Activated CD4-positive, alpha-beta T cell treated with anti-CD3 and anti-CD28 coated beads, Interleukin-2, amount 10 ng/mL, durations not matched to agents 24 days and 14 days (primary cell): ENCODE measurements at regions not wholly inside any gene's neighbourhood (a gene's known extent, or its start where the extent isn't known, plus 50 kb on each side); places are given as distances from the start of the nearest gene placed in this dataset.
A peak's percentile ranks its signal among the peaks of the same experiment; 100 is the strongest.

ENCODE experiments used
- DNase-seq: peaks from one replicate; pipeline ENCODE4 v3.0.0; 2022
- H3K27ac Mint-ChIP-seq: one replicate; pipeline ENCODE4 v1.8.0; 2022; ENCODE audit warnings: mild to moderate bottlenecking, mixed read lengths
- H3K27me3 Mint-ChIP-seq: one replicate; pipeline ENCODE4 v1.8.0; 2022; ENCODE audit warnings: mixed read lengths
- H3K36me3 Mint-ChIP-seq: one replicate; pipeline ENCODE4 v1.8.0; 2022; ENCODE audit warnings: low read depth, mild to moderate bottlenecking, mixed read lengths
- H3K4me1 Mint-ChIP-seq: one replicate; pipeline ENCODE4 v1.8.0; 2021; ENCODE audit warnings: mixed read lengths
- H3K4me3 Mint-ChIP-seq: one replicate; pipeline ENCODE4 v1.8.0; 2022; ENCODE audit warnings: mild to moderate bottlenecking, moderate library complexity, mixed read lengths
- H3K9me3 Mint-ChIP-seq: one replicate; pipeline ENCODE4 v1.8.0; 2021; ENCODE audit warnings: mixed read lengths
- intact Hi-C: fragments of 100-400 bp; cut with micrococcal nuclease; formaldehyde crosslinking; loops from one replicate; pipeline ENCODE4 v1.15.1; 2023

DNA sequence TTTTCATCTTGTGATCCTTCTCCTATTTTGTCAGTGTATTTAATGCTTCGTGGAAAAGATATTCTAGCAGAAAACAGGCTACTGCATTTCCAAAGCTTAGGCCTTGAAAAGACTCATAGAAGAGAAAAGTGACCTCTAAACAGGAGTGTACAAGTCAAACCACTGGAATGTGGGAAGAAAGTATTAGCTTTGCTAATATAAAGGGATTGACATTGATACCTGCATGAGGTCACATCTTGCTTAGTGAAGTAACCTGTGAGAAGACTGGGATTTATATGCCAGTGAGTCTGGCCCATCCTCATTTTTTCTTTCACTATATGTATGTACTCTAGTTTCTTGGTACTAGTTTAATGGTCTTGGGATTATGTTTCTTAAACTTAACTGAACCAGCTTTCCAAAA, 132.9 kb upstream of the TMC3 start:
- Mint-ChIP-seq H3K36me3 (no peaks in the 10 kb centered on the region), H3K27ac (no peak overlapping the region), H3K27me3 (peaks cover 14% of the 10 kb centered on the region), H3K4me1 (no peaks in the 10 kb centered on the region), H3K9me3 (no peaks in the 10 kb centered on the region), H3K4me3 (no peak overlapping the region)
- intact Hi-C loops: no loop called here
- DNase-seq: no peak

DNA sequence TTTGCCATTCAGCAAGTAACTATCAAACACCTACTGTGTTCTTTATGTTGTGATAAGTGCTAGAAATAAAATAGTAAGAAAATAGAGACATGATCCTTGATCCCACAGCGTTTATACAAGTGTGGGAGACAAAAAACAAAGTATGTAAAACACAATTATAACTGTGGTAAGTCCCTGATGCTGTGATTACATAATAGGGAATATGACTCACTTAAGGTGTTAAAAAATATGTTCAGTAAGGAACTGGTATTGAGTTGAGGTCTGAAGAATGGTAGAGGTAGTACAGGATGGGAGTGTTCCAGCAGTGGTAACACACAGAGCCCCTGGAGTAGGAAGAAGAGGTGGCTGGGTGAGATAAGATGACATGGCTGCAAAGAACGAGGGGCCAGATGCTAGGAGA, 132.1 kb upstream of the TMC3 start:
- H3K27ac Mint-ChIP-seq: no peak overlapping the region
- no peaks in the 10 kb centered on the region for H3K4me1 Mint-ChIP-seq
- H3K4me3 Mint-ChIP-seq: no peak overlapping the region

DNA sequence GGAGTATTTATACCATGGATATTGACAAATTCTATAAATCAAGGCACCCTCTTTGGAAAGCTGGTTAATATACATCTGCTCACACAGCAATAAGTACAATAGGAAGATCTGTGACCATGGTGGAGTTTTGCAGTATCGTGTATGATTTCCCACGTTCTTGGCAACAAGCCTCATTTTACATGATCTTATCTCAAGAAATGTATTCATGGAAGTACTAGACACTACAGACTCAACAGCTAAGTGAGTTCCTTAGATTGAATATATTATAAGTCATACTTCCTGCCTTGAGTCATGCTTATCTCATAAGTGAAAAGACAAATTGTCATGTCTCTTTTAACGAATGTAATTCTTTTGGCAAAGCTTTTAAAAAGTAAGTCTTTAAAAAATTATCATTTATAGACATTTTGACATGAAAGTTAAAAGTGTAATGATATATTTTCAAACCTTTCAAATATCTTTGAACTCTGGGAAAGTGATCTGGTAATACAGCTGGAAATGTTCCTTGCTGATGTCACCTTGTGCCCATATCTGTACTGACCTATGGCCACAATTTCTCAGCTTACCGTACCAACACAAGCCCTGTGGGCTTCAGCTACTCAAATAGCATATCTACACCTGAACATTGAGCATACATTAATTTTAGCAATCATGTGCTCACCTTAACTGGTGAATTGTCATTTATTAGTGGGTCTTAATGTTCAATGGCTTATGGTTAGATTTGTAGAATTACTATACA, 130.3 kb upstream of the TMC3 start:
- H3K27ac Mint-ChIP-seq: no peak overlapping the region
- peaks cover 6% of the 10 kb centered on the region for H3K27me3 Mint-ChIP-seq
- H3K4me1 Mint-ChIP-seq: no peaks in the 10 kb centered on the region
- no peak overlapping the region for H3K4me3 Mint-ChIP-seq
- no peaks in the 10 kb centered on the region for H3K36me3 Mint-ChIP-seq
- DNase-seq: no peak
- no peaks in the 10 kb centered on the region for H3K9me3 Mint-ChIP-seq
- intact Hi-C loops: no loop called here

More for the DNA sequence above, 132.1 kb upstream of the TMC3 start:
- Mint-ChIP-seq H3K9me3 (no peaks in the 10 kb centered on the region), H3K36me3 (no peaks in the 10 kb centered on the region), H3K27me3 (peaks cover 14% of the 10 kb centered on the region)
- DNase-seq: no peak
- intact Hi-C loops: no loop called here

DNA sequence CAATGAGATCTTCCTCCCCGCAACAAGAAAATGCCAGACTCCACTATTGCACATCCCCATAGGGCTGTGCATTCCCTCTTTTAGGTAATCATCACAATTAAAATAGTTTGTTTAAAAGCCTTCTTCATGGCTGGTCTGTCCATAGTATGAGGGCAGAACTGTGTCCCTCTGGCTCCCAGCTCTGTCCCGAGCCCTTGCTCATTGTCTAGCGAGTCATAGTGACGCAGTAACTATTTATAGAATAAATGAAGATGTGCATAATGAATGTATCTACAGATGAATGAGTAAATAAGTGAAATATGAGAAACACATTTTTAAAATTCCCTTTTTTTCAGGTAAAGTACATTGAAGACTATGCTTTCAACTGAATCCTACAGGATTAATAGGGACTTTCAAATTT, 128.4 kb upstream of the TMC3 start:
- Mint-ChIP-seq H3K4me3 (no peak overlapping the region), H3K27me3 (peaks cover 6% of the 10 kb centered on the region), H3K36me3 (no peaks in the 10 kb centered on the region), H3K4me1 (no peaks in the 10 kb centered on the region), H3K9me3 (no peaks in the 10 kb centered on the region), H3K27ac (no peak overlapping the region)
- DNase-seq: no peak
- intact Hi-C loops: no loop called here

DNA sequence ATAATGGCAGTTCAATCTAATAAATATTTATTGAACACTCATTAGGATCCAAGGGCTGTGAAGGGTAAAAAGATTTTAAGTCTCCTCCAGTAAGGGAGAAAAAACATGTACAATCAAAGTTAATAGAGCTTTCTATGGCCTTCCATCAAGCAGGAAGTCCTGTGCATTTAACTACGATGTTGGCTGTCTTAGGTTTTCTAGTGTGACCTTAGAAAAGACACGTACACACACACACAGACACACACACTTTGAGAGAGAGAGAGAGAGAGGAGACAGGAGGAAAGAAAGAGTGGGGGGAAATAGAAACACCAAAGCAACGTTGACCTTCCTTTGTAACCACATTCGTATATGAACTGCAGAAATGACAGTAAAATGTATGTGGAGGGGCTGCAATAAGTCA, 126.1 kb upstream of the TMC3 start:
- H3K9me3 Mint-ChIP-seq: no peaks in the 10 kb centered on the region
- no peak overlapping the region for H3K27ac Mint-ChIP-seq
- no peaks in the 10 kb centered on the region for H3K4me1 Mint-ChIP-seq
- H3K36me3 Mint-ChIP-seq: no peaks in the 10 kb centered on the region
- peaks cover 6% of the 10 kb centered on the region for H3K27me3 Mint-ChIP-seq
- intact Hi-C loops: no loop called here
- H3K4me3 Mint-ChIP-seq: no peak overlapping the region
- no peak for DNase-seq

DNA sequence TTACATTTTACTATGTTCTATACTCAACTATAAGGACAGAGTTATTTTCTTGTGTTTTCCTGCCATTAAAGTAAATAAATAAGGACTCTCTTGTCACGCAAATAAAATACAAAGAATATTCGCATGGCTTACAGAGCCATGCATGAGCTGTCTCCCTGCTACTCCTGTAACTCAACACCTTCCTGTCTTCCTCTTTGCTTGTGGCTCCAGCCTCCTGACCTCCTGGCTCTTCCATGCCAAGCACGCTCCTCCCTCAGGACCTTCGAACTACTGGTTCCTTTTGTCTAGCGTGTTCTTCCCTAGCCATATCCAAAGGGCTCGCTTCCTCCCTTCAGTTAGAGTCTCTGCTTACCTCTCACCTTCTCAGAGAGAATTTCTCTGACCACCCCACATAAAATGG, 124.3 kb upstream of the TMC3 start:
- intact Hi-C loops: no loop called here
- peaks cover 4% of the 10 kb centered on the region for H3K27me3 Mint-ChIP-seq

DNA sequence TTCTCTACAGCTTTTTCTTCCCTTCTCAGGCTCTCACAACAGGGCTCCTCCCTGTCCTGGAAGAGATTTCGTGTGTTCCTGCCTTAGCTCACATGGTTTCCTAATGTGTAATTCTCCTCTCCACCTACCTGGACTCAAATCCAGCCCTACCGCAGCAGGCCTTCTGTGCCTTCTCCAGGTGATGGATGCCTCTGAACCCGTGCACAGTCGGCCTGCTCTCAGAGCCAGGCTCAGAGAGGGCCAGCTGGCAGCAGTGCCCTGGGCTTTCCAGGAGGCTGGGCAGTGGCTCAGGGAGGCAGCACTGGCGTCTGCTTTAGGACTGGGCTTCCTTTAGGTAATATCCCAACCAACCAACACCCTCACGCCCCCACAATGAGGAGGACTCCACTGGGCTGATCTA, 123.2 kb upstream of the TMC3 start:
- no peak overlapping the region for H3K4me3 Mint-ChIP-seq
- H3K27ac Mint-ChIP-seq: no peak overlapping the region
- intact Hi-C loops: no loop called here
- no peaks in the 10 kb centered on the region for H3K4me1 Mint-ChIP-seq
- H3K36me3 Mint-ChIP-seq: no peaks in the 10 kb centered on the region
- H3K27me3 Mint-ChIP-seq: no peaks in the 10 kb centered on the region
- H3K9me3 Mint-ChIP-seq: no peaks in the 10 kb centered on the region
- peak; percentile 4 for DNase-seq

More for the DNA sequence above, 124.3 kb upstream of the TMC3 start:
- peak; percentile 34 for DNase-seq
- Mint-ChIP-seq H3K36me3 (no peaks in the 10 kb centered on the region), H3K4me1 (no peaks in the 10 kb centered on the region), H3K27ac (no peak overlapping the region), H3K4me3 (no peak overlapping the region), H3K9me3 (no peaks in the 10 kb centered on the region)

DNA sequence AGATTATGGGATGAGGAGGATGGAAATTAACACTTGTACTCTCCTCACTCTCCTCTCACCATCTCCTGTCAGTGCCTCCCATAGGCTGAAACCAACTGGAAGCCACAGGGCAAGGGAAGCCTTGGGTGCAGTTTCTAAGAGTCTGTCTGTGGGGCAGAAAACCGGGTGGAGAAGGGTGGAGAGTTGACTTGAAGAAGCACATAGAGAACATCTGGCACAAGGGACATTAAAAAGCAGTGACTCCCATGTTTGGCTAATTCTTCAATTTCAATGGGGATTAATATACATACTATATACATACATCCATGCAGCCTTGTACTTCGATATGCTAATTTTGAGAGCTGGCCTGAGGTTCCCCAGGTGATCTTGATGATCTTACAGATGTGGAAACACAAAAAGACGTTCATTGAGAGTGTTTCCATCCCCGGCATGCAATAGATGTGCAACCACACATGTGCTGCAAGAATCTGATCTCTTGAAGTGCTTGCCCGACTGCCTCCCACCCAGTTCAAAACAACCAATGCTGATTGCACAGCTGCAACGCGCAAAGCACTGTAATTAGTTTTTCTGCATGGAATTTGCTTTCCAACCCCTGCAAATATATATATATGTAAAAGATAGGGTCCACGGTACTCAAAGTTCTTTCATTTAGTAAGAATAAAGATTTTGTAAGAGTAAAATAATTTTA, 121.9 kb upstream of the TMC3 start:
- intact Hi-C loops: no loop called here
- no peaks in the 10 kb centered on the region for H3K36me3 Mint-ChIP-seq
- no peak overlapping the region for H3K4me3 Mint-ChIP-seq
- H3K4me1 Mint-ChIP-seq: no peaks in the 10 kb centered on the region
- H3K9me3 Mint-ChIP-seq: no peaks in the 10 kb centered on the region
- peak; percentile 31 for DNase-seq
- peaks cover 4% of the 10 kb centered on the region for H3K27me3 Mint-ChIP-seq
- H3K27ac Mint-ChIP-seq: no peak overlapping the region

DNA sequence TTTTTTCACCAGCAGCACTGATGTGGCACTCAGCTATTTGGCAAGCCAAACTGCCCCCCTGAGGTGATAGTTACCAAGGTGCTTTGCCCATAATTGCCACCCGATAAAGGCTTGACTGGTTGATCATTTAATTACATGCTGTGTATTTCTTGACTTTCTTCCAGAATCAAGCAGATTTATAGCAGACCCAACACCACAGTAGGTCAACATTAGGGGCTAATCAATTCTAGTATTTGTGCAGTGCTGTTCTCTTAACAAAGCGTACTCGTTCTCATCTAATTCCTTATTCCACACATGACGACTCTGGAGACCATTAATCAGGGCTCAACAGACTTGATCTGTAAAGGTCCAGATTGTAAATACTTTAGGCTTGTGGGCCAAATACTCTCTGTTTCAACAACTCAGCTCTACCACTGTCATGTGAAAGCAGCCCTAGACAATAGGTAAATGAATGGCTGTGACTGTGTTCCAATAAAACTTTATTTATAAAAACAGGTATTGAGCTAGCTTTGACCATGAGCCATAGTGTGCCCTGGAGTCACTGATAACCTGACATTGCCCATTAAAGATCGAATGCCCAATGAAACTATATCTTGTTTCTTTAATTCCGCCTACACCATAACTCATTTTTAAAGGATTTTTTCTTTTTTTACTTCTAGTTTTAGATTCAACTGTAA, 119.1 kb upstream of the TMC3 start:
- Mint-ChIP-seq H3K4me1 (no peaks in the 10 kb centered on the region), H3K9me3 (no peaks in the 10 kb centered on the region), H3K36me3 (no peaks in the 10 kb centered on the region), H3K27ac (no peak overlapping the region), H3K4me3 (no peak overlapping the region), H3K27me3 (peaks cover 4% of the 10 kb centered on the region)
- DNase-seq: peak; percentile 26
- intact Hi-C loops: no loop called here

DNA sequence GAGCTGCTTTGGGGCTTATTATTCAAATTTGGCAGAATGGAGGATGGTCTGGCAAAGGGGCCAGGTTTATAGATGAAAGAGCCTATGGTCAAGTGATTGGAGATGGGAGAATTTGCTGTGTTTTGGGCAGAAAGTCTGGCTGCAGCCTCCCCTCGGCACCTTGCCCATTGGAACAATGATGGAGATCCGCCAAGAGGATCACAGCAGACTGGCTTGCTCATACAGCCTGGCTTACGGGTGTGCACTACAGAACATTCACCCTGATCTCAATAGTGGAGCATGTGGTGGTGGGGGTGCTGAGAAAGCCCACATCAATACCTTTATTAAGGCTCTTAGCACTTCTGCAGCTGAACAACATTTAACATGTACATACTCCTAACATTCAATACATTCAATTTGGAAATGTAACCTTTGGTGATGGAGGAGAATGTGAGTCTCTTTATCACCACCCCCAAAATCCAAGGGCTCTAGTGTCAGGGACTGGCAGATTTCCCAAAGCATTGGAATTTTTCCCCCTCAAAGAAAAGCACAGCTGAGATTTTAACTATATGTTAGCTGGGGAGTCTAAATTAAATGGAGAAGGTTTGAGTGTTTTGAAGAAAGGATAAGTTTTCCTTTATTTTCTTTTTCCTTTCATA, 118.4 kb upstream of the TMC3 start:
- H3K4me1 Mint-ChIP-seq: no peaks in the 10 kb centered on the region
- no peaks in the 10 kb centered on the region for H3K36me3 Mint-ChIP-seq
- no peaks in the 10 kb centered on the region for H3K9me3 Mint-ChIP-seq
- peaks cover 4% of the 10 kb centered on the region for H3K27me3 Mint-ChIP-seq
- intact Hi-C loops: no loop called here
- no peak overlapping the region for H3K4me3 Mint-ChIP-seq
- DNase-seq: peak; percentile 2
- H3K27ac Mint-ChIP-seq: no peak overlapping the region

DNA sequence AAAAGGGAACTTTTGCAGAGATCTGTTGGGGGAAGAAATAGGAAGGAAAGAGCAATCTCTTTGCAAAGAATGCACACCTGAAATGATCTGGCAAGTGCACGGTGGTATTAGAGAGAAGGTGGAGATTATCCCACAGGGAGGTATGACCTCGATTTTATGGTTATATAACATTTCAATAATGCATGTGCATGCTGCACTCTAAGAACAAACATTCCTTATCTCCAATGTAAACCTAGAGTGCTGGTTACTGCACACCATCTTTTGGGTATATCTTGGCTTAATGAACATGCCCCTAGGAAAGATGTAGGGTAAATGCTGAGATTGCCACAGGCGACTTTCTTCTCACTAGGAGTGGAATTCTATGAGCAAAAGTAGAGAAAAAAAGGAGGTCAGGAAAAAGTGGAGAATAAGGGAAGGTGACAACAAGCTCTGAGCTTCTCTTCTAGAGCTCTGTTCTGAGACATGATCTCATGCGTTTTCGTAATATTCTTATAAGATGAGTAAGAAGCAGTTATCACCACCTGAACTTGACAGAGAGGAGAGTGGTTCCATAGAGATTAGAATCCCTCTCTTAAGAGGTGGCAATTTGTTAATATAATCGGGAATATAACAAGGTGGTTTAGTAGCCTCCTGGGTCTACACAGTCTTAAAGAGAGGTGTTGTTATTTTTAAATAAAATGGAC, 117.5 kb upstream of the TMC3 start:
- no peaks in the 10 kb centered on the region for H3K9me3 Mint-ChIP-seq
- peaks cover 4% of the 10 kb centered on the region for H3K27me3 Mint-ChIP-seq
- H3K4me3 Mint-ChIP-seq: no peak overlapping the region
- H3K36me3 Mint-ChIP-seq: no peaks in the 10 kb centered on the region
- intact Hi-C loops: no loop called here
- DNase-seq: peak; percentile 24
- no peak overlapping the region for H3K27ac Mint-ChIP-seq
- H3K4me1 Mint-ChIP-seq: no peaks in the 10 kb centered on the region

DNA sequence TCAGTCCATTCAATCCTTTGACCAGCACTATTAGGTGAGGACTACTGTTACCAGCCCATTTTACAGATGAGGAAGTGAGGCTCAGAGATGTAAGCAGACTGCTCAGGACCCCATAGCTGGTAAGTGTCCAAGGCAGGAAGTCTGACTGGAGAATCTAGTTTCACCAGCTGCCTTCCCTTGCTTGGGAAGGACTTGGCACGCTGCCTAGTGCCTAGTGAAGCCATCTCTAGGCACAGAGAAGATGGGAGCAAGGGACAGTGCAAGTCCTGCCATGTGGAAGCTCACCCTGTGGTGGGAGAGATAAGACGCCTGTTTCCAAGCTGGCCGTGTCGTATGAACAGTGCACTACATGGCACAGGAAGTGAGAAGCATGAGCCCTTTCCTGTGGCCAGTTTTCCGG, 111.8 kb upstream of the TMC3 start:
- no peak overlapping the region for H3K27ac Mint-ChIP-seq
- no peaks in the 10 kb centered on the region for H3K27me3 Mint-ChIP-seq
- intact Hi-C loops: loop anchor here (10.0 kb wide), 2 partner anchors 211 to 449 kb away; no protein-coding TSS in a partner anchor
- no peak overlapping the region for H3K4me3 Mint-ChIP-seq
- DNase-seq: peak; percentile 40
- H3K36me3 Mint-ChIP-seq: no peaks in the 10 kb centered on the region
- H3K4me1 Mint-ChIP-seq: no peaks in the 10 kb centered on the region
- H3K9me3 Mint-ChIP-seq: no peaks in the 10 kb centered on the region

DNA sequence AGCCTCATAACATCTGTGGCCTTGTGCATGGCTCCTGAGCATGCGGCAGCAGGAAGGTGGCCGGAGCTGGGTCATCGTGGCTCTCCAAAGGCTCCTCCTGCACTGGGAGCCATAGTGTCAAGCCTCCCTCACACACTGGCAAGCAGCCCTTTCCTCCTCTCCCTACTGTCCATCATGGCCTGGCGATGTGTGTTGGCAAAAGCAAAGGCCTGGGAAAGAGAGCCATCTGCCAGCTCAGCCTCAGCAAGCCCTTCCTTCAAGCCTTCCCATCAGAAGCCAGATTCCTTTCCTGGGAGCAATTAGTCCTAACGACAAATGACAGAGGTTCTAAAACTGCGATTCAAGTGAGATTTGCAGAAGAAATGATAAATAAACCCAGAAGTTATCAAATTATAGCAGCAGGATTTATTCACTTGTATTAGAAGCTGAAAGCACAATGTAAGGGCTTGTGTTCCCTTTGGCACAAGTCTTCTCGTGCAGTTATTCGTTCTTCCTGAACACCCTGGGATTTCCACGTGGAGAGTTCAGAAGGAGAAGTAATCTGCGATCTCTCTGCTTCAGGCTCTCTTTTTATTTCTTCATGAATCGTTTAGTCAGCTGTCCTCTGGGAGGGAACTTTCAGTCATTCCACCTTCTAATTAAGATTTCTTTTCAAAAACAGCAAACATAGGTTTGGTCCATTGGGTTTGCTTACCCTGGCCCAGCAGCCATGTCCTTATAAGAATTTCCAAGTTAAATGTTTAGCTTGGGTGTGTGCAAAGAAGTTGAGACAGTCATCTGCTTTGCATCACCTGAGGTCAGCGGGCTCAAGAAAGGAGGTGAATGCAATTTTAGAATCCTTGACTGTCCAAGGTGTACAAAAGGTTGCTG, 110.3 kb upstream of the TMC3 start:
- intact Hi-C loops: loop anchor here (5.0 to 10.0 kb wide), 3 partner anchors 210 to 563 kb away; partner anchors contain the start of gene MEX3B
- peak; percentile 33 for DNase-seq
- H3K4me3 Mint-ChIP-seq: no peak overlapping the region
- H3K27me3 Mint-ChIP-seq: no peaks in the 10 kb centered on the region
- H3K9me3 Mint-ChIP-seq: no peaks in the 10 kb centered on the region
- H3K36me3 Mint-ChIP-seq: no peaks in the 10 kb centered on the region
- H3K27ac Mint-ChIP-seq: no peak overlapping the region
- no peaks in the 10 kb centered on the region for H3K4me1 Mint-ChIP-seq
